GM18873 (cell line): ENCODE measurements at regions not wholly inside any gene's neighbourhood (a gene's known extent, or its start where the extent isn't known, plus 50 kb on each side); places are given as distances from the start of the nearest gene placed in this dataset.

ENCODE experiments used
- ATAC-seq: cut with Tn5 transposase; IDR thresholded peaks from one replicate; pipeline ENCODE4 v1.9.1; 2021; ENCODE audit warnings: mild to moderate bottlenecking, moderate library complexity, moderate number of reproducible peaks; ENCODE audit not compliant: unreplicated experiment, low FRiP score

- no peak for ATAC-seq
Observed at GRCh38 chr12:125687820-125688219, 622.6 kb downstream of the AACS start.

- ATAC-seq: no peak
Observed at GRCh38 chr12:125688223-125688622, 623.0 kb downstream of the AACS start.

- ATAC-seq: no peak
Observed at GRCh38 chr12:125688881-125689280, 623.6 kb downstream of the AACS start.

- ATAC-seq: no peak
Observed at GRCh38 chr12:125689576-125690410, 624.6 kb downstream of the AACS start.

- ATAC-seq: no peak
Observed at GRCh38 chr12:125690841-125691240, 625.6 kb downstream of the AACS start.

GRCh38 chr12:125696054-125696453, 630.8 kb downstream of the AACS start:
- ATAC-seq: no peak

GRCh38 chr12:125704803-125705202, 639.6 kb downstream of the AACS start:
- ATAC-seq: no peak

- ATAC-seq: no peak
Observed at GRCh38 chr12:125720961-125721360, 655.7 kb downstream of the AACS start.

GRCh38 chr12:125734137-125734536, 668.9 kb downstream of the AACS start:
- no peak for ATAC-seq

- no peak for ATAC-seq
Observed at GRCh38 chr12:125738211-125738610, 673.0 kb downstream of the AACS start.

- ATAC-seq: no peak
Observed at GRCh38 chr12:125742413-125742812, 677.2 kb downstream of the AACS start.

GRCh38 chr12:125744201-125744600, 679.0 kb downstream of the AACS start:
- no peak for ATAC-seq

GRCh38 chr12:125755512-125755911, 690.3 kb downstream of the AACS start:
- no peak for ATAC-seq

- no peak for ATAC-seq
Observed at GRCh38 chr12:125766091-125766490, 700.9 kb downstream of the AACS start.

- ATAC-seq: no peak
Observed at GRCh38 chr12:125772403-125772802, 707.2 kb downstream of the AACS start.

GRCh38 chr12:125773033-125773640, 707.9 kb downstream of the AACS start:
- ATAC-seq: no peak

GRCh38 chr12:125775507-125775906, 710.3 kb downstream of the AACS start:
- no peak for ATAC-seq

GRCh38 chr12:125776212-125776611, 711.0 kb downstream of the AACS start:
- ATAC-seq: no peak

- no peak for ATAC-seq
Observed at GRCh38 chr12:125786143-125786542, 720.9 kb downstream of the AACS start.

- ATAC-seq: no peak
Observed at GRCh38 chr12:125794401-125794800, 729.2 kb downstream of the AACS start.

- no peak for ATAC-seq
Observed at GRCh38 chr12:125797421-125798175, 732.4 kb downstream of the AACS start.
